GM10266 (cell line): ENCODE measurements at regions not wholly inside any gene's neighbourhood (a gene's known extent, or its start where the extent isn't known, plus 50 kb on each side); places are given as distances from the start of the nearest gene placed in this dataset.

Experiments used
- DNase-seq: peaks from one replicate; pipeline ENCODE4 v3.0.0; 2012; ENCODE audit errors: extremely low spot score
- TF ChIP-seq, protein P1 (sequence below): IDR thresholded peaks from 2 replicates; pipeline ENCODE4 v1.5.1; 2012; ENCODE audit warnings: mild to moderate bottlenecking, low read depth; ENCODE audit not compliant: control insufficient read depth, insufficient read depth; ENCODE audit errors: missing control alignments

DNA sequence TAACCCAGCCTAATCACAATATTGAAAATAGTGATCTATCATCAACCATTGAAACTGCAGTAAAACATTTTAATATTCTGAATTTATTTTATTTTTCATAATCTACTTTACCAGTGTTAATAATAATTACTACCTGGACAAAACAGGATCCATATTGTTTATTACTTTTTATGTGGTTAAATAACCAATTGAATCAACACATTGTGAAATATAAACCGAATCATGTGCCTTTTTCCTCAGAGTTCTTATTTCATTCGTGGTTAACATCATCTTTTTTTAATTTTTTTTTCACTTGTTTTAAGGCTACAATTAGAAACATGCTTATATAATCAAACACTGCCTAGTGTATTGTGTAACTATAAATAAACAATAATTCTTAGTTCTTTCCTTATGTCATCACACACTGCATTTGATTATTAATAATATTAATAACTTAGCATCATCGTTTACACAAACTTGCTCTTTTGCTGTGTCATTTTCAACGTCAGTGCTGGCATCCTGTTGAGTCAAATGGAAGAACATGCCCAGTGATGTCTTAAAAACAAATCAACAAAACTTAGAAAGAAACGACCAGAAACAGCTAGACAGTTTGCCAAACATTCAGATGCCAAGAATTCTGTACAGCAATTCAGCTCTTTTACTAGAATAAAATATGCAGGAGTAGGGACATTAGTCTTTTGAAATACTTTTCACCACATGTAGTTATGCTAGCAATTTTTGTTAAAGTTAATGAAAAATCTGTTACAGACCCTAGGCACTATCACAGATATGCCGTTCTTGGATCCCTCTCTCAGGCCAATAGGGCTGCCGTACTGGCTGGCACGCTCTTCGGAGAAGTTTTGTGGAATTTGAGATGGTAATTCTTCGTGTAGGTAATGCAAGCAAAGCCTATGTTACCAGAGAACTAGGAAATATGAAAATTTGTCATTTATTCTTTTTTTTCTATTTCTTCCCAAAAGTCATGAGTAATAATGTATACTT, 330.4 kb upstream of the SEMA3A start:
- TF ChIP-seq, protein P1, sequence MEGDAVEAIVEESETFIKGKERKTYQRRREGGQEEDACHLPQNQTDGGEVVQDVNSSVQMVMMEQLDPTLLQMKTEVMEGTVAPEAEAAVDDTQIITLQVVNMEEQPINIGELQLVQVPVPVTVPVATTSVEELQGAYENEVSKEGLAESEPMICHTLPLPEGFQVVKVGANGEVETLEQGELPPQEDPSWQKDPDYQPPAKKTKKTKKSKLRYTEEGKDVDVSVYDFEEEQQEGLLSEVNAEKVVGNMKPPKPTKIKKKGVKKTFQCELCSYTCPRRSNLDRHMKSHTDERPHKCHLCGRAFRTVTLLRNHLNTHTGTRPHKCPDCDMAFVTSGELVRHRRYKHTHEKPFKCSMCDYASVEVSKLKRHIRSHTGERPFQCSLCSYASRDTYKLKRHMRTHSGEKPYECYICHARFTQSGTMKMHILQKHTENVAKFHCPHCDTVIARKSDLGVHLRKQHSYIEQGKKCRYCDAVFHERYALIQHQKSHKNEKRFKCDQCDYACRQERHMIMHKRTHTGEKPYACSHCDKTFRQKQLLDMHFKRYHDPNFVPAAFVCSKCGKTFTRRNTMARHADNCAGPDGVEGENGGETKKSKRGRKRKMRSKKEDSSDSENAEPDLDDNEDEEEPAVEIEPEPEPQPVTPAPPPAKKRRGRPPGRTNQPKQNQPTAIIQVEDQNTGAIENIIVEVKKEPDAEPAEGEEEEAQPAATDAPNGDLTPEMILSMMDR = no peak
- DNase-seq = no peak

DNA sequence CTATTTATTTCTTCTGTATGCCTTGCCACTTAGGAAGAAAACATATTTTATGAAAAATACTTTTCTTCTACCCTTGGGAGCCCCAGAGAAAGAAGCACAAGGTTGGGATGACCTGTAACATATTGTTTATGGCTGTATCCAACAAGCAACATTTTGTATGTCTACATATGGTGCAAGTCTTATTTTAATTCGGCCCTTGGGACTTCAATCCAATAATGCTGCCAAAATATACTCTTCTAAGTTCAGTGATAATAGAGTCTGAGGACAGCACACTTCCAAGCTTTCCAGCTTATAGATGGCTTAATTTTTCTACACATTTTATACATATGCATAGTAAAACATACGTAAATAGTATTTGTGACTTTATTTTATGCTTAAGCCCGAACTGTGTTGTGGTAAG, 318.5 kb upstream of the SEMA3A start:
- TF ChIP-seq, protein P1 = no peak
- no peak for DNase-seq

DNA sequence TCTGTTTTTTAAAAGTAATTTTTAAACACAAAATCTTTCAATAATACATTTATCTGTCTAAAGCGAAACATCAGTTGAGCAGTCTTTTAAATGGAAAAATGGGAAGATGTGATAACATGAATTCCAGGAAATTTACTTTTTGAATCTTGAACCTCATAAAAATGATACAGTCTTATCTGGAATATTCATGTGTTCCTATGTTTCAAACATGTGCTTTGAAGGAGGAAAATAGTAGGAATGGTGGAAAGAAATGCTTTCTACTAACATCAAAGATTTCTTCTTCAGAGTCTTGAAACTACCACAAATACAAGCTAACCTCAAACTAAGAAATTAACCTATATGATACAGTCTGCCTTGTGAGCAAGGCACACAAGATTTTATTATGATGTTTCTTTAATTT, 317.5 kb upstream of the SEMA3A start:
- TF ChIP-seq, protein P1 = no peak
- no peak for DNase-seq

DNA sequence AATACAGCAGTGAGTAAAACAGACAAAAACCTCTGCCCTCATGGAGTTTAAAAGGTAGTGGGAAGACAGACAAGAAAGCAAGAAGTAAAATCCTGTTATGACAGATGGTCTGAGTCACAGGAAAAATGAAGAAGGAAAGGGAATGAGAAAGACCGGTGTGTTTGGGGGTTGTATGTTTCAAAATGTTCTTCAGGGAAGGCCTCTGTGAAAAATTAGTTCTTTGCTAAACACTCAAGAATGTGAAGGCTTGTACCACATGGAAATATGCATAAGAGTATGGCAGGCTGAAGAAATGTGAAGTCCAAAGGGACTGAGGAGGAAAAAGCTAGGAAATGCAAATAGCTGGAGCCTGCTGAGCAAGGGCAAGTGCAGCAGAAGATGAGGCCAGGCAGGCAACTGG, 315.9 kb upstream of the SEMA3A start:
- TF ChIP-seq, protein P1 = no peak
- DNase-seq = no peak

DNA sequence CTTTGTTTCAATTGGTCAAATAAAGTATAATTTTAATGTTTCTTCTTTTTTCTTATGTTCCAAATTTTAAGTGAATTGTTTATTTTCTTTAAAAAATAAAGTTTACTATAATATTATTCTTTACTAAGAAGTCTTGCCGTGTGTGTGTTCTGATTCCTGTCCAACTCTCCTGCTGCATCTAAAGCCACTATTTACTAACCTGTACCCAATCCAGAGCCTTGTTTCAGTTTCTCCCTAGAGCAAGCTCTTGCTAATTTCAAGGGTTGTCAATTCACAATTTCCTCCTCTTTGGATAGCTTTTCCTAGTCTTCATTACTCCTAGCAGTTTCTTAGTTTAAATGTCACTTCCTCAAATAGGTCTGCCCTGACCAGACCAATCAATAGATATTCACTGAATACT, 314.9 kb upstream of the SEMA3A start:
- TF ChIP-seq, protein P1 = no peak
- no peak for DNase-seq

DNA sequence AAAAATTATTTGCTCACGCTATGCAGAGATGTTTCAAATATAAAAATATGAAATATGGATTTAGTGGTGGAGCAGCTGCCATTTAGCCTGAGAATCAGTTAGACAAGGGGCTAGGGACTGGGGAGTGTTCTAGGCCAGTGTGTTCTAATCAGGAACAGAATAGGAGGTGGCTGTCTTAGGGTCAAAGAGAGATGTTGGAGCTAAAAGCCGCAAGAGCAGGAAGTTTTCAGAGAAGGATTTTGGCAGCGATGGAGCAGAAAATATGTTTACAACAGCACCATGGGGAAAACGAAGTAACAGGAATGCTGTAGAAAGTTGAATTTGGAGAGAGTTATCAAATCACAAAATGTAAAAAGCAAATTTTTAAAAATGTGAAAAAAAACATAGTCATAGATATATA, 314.0 kb upstream of the SEMA3A start:
- TF ChIP-seq, protein P1 = no peak
- DNase-seq = no peak

DNA sequence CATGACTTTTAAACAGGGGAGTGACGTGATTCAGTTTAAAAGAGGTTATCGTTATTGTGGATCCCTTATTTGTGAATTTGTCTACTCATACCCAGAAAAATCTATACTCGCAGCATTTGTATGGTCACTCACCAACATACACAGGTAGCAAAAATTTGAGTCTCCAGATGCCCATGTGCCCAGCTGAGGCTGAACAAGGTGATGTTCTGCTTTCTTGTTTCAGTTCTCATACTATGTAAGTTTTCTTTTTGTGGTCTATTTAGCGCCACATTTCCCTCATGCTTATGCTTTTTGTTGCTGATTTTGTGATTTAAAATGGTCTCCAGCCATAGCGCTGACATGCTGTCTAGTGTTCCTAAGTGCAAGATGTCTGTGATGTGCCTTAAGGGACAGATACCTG, 312.9 kb upstream of the SEMA3A start:
- TF ChIP-seq, protein P1 = no peak
- no peak for DNase-seq
